OCI-LY7 (cell line): ENCODE measurements at regions not wholly inside any gene's neighbourhood (a gene's known extent, or its start where the extent isn't known, plus 50 kb on each side); places are given as distances from the start of the nearest gene placed in this dataset.

Source experiments
- BruUV-seq: library from RNA; stranded (reverse); fragments of 400-500 nt; replicated peaks from 2 replicates; lab custom pipeline; 2021; lab: Mats Ljungman, UMichigan
- CTCF ChIA-PET: fragments of 300-600 bp; sonication (Branson Sonifier 250); formaldehyde crosslinking; loops from one replicate; lab custom pipeline; 2022; ENCODE audit warnings: antibody characterized with exemption; ENCODE audit not compliant: unreplicated experiment; lab: Charles Lee
- POLR2A ChIA-PET: fragments of 300-600 bp; sonication (Branson Sonifier 250); formaldehyde crosslinking; loops from one replicate; lab custom pipeline; 2022; ENCODE audit warnings: antibody characterized with exemption; lab: Charles Lee
- DNase-seq: peaks from one replicate; pipeline ENCODE4 v3.0.0-alpha.2; 2015; ENCODE audit warnings: low spot score
- H2AFZ ChIP-seq: fragments of 200-600 bp; sonication (generic), shearing (Covaris generic); 2 replicates; pipeline ENCODE4 v1.6.1; 2014; ENCODE audit warnings: mild to moderate bottlenecking, antibody characterized with exemption, low read length, moderate library complexity
- H3K27ac ChIP-seq: fragments of 200-600 bp; sonication (generic); 2 replicates; pipeline ENCODE4 v1.5.1; 2014; ENCODE audit warnings: mixed run types, low read depth, mild to moderate bottlenecking, moderate library complexity, low read length, inconsistent platforms; ENCODE audit not compliant: poor library complexity, severe bottlenecking
- H3K36me3 ChIP-seq: fragments of 200-600 bp; sonication (generic); 2 replicates; pipeline ENCODE4 v1.6.1; 2014; ENCODE audit warnings: mild to moderate bottlenecking, antibody characterized with exemption, low read length, moderate library complexity, mixed read lengths; ENCODE audit not compliant: insufficient read depth
- H3K4me1 ChIP-seq: fragments of 200-600 bp; sonication (generic); 2 replicates; pipeline ENCODE4 v1.5.1; 2014; ENCODE audit warnings: mild to moderate bottlenecking, low read length; ENCODE audit not compliant: insufficient read depth, poor library complexity, severe bottlenecking
- H3K4me2 ChIP-seq: fragments of 200-600 bp; sonication (generic); 2 replicates; pipeline ENCODE4 v1.6.1; 2014; ENCODE audit warnings: mild to moderate bottlenecking, low read length
- H3K4me3 ChIP-seq: fragments of 200-600 bp; sonication (generic); 2 replicates; pipeline ENCODE4 v1.5.1; 2014; ENCODE audit warnings: mild to moderate bottlenecking, low read depth, low read length; ENCODE audit not compliant: poor library complexity, severe bottlenecking
- H3K79me2 ChIP-seq: fragments of 200-600 bp; sonication (generic); 2 replicates; pipeline ENCODE4 v1.6.1; 2016; ENCODE audit warnings: low read depth, mild to moderate bottlenecking, low read length, moderate library complexity, mixed read lengths; ENCODE audit not compliant: insufficient read depth
- H3K9me2 ChIP-seq: fragments of 200-600 bp; sonication (generic); 2 replicates; pipeline ENCODE4 v1.6.1; 2016; ENCODE audit warnings: mild to moderate bottlenecking, low read length, mixed read lengths; ENCODE audit not compliant: insufficient read depth
- H3K9me3 ChIP-seq: fragments of 200-600 bp; sonication (generic); 2 replicates; pipeline ENCODE4 v1.6.1; 2014; ENCODE audit warnings: mild to moderate bottlenecking, mixed run types, low read length, mixed read lengths
- H4K20me1 ChIP-seq: fragments of 200-600 bp; sonication (generic); 2 replicates; pipeline ENCODE4 v1.6.1; 2014; ENCODE audit warnings: mild to moderate bottlenecking, antibody characterized with exemption, low read length, moderate library complexity, mixed read lengths; ENCODE audit not compliant: insufficient read depth
- CTCF ChIP-seq: fragments of 200-600 bp; sonication (generic); conservative IDR thresholded peaks from 2 replicates; pipeline ENCODE4 v1.5.1; 2014; ENCODE audit warnings: mild to moderate bottlenecking, antibody characterized with exemption, low read length, moderate library complexity, mixed read lengths
- EZH2phosphoT487 ChIP-seq: fragments of 200-600 bp; sonication (generic); IDR thresholded peaks from 2 replicates; pipeline ENCODE4 v1.6.1; 2018; ENCODE audit warnings: low read depth, borderline replicate concordance, mild to moderate bottlenecking, mixed run types, antibody characterized with exemption, low read length, moderate library complexity, mixed read lengths
- intact Hi-C: fragments of 100-400 bp; cut with micrococcal nuclease; formaldehyde crosslinking; loops from one replicate; pipeline ENCODE4 v1.10.0; 2022; ENCODE audit not compliant: unreplicated experiment

- Histone ChIP-seq H3K9me2 (no peaks in the 10 kb centered on the region), H4K20me1 (no peaks in the 10 kb centered on the region), H3K27ac (no peak overlapping the region), H3K4me3 (no peak overlapping the region), H3K79me2 (no peaks in the 10 kb centered on the region), H3K4me2 (no peak overlapping the region), H3K9me3 (no peaks in the 10 kb centered on the region), H3K36me3 (no peaks in the 10 kb centered on the region), H2AFZ (no peak overlapping the region), H3K4me1 (no peaks in the 10 kb centered on the region)
- TF ChIP-seq EZH2phosphoT487 (no peak), CTCF (no peak)
- intact Hi-C loops = no loop called here
- CTCF ChIA-PET = no interaction called here
- POLR2A ChIA-PET = no interaction called here
- BruUV-seq = no TSS peak
- DNase-seq = no peak
Observed at GRCh38 chr6:166024252-166024651, 143.4 kb downstream of the TBXT start.

DNA sequence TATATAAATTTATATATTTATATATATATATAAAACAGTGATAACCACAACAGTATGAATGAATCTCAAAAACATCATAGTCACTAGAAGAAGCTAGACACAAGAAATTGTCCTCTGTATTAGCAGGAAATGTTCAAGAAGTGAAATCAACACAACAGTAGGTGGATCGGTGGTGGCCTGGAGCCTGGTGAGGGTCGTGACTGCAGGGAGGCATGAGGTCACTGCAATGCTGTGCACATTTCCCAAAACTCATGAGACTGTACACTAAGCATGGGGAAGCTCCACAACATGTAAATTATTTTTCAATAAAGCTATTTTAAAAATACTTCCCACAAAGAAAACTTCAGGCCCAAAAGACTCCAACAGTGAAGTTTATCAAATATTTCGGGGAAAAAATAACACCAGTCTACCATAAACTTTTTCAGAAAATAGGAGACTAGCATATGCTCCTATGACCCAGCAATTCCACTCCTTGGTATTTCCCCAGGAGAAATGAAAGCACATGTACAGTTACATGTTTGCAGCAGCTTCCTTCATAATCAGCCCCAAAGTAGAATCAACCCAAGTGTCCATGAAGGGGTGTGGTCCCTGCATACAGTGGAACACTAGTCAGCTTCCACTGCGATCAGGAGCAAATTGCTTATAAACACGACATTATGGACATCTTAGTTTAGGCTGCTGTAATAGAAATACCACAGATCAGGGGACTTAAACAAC lies 144.2 kb downstream of the TBXT start:
- Histone ChIP-seq H3K9me2 (no peaks in the 10 kb centered on the region), H3K4me3 (no peak overlapping the region), H3K79me2 (no peaks in the 10 kb centered on the region), H2AFZ (no peak overlapping the region), H4K20me1 (no peaks in the 10 kb centered on the region), H3K27ac (no peak overlapping the region), H3K4me1 (no peaks in the 10 kb centered on the region), H3K9me3 (no peaks in the 10 kb centered on the region), H3K4me2 (no peak overlapping the region), H3K36me3 (no peaks in the 10 kb centered on the region)
- TF ChIP-seq CTCF (no peak), EZH2phosphoT487 (no peak)
- no peak for DNase-seq
- CTCF ChIA-PET = no interaction called here
- POLR2A ChIA-PET = interaction anchor here (0.5 to 0.7 kb wide), 2 partner anchors 76 to 199 kb away, joined by 3 read pairs; no protein-coding TSS in a partner anchor
- intact Hi-C loops = no loop called here
- BruUV-seq = no TSS peak

DNA sequence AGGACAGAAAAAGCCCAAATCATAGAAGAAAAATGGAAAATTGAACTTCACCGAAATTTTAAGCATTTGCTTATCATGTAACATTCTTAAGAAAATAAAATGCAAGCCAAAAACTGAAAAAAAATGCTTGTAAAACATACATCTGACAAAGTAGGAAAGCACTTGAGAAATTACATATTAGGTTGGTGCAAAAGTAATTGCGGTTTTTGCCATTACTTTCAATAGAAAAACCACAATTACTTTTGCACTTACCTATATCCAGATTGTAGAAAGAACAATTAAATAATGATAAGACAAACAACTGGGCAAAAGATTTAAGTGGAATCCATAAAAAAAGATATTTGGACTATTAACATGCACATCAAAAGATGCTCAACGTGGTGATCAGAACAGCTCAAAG lies 146.2 kb downstream of the TBXT start:
- no peak overlapping the region for H3K27ac ChIP-seq
- CTCF ChIA-PET = no interaction called here
- no TSS peak for BruUV-seq

More for the DNA sequence above, 146.2 kb downstream of the TBXT start:
- H3K9me2 ChIP-seq = no peaks in the 10 kb centered on the region
- H3K4me1 ChIP-seq = no peaks in the 10 kb centered on the region
- no peak overlapping the region for H3K4me3 ChIP-seq
- H3K9me3 ChIP-seq = peaks cover 10% of the 10 kb centered on the region; the same call in 1 of the 2 replicates
- no peak overlapping the region for H2AFZ ChIP-seq
- no peak for DNase-seq
- H3K4me2 ChIP-seq = no peak overlapping the region
- POLR2A ChIA-PET = no interaction called here
- no peaks in the 10 kb centered on the region for H4K20me1 ChIP-seq
- no peak for TF ChIP-seq EZH2phosphoT487
- no peak for TF ChIP-seq CTCF
- no peaks in the 10 kb centered on the region for H3K36me3 ChIP-seq
- no peaks in the 10 kb centered on the region for H3K79me2 ChIP-seq
- intact Hi-C loops = no loop called here
